Trophoblast cell (in vitro differentiated cells and primary cell): ENCODE measurements at regions not wholly inside any gene's neighbourhood (a gene's known extent, or its start where the extent isn't known, plus 50 kb on each side); places are given as distances from the start of the nearest gene placed in this dataset.

Source experiments
- DNase-seq, 2 donors: peaks; one replicate each; pipeline ENCODE4 v3.0.0-alpha.2; 2016
- H2AFZ ChIP-seq: 2 replicates; pipeline ENCODE4 v1.6.1; 2013; ENCODE audit warnings: low read length, moderate library complexity, mild to moderate bottlenecking; ENCODE audit not compliant: insufficient read depth, poor library complexity
- H2AK5ac ChIP-seq: 2 replicates; pipeline ENCODE4 v1.6.1; 2013; ENCODE audit warnings: mild to moderate bottlenecking, low read length
- H2BK120ac ChIP-seq: 2 replicates; pipeline ENCODE4 v1.6.1; 2013; ENCODE audit warnings: low read length, mild to moderate bottlenecking, moderate library complexity; ENCODE audit not compliant: insufficient read depth, poor library complexity
- H2BK12ac ChIP-seq: 2 replicates; pipeline ENCODE4 v1.6.1; 2013; ENCODE audit warnings: mild to moderate bottlenecking, low read length, moderate library complexity
- H2BK5ac ChIP-seq: 2 replicates; pipeline ENCODE4 v1.6.1; 2013; ENCODE audit warnings: low read length, low read depth, moderate library complexity, mild to moderate bottlenecking; ENCODE audit not compliant: poor library complexity
- H3K14ac ChIP-seq: 2 replicates; pipeline ENCODE4 v1.6.1; 2013; ENCODE audit warnings: mild to moderate bottlenecking, low read length
- H3K18ac ChIP-seq: 2 replicates; pipeline ENCODE4 v1.6.1; 2013; ENCODE audit warnings: mild to moderate bottlenecking, low read length
- H3K23ac ChIP-seq: 2 replicates; pipeline ENCODE4 v1.6.1; 2013; ENCODE audit warnings: low read length
- H3K27ac ChIP-seq: 2 replicates; pipeline ENCODE4 v1.5.1; 2013; ENCODE audit warnings: low read depth, mild to moderate bottlenecking, inconsistent platforms, low read length, moderate library complexity
- H3K27me3 ChIP-seq: 2 replicates; pipeline ENCODE4 v1.6.1; 2013; ENCODE audit warnings: inconsistent platforms, mild to moderate bottlenecking, low read length, moderate library complexity; ENCODE audit not compliant: insufficient read depth
- H3K36me3 ChIP-seq, 2 experiments: 1 replicate in 1 of 2; 2 replicates in 1 of 2; pipeline ENCODE4 v1.6.1; 2013; ENCODE audit warnings: low read length in 2 of 2, mild to moderate bottlenecking in 2 of 2, moderate library complexity in 1 of 2; ENCODE audit not compliant: insufficient read depth in 2 of 2, control insufficient read depth in 1 of 2
- H3K4ac ChIP-seq: 2 replicates; pipeline ENCODE4 v1.6.1; 2013; ENCODE audit warnings: low read depth, mild to moderate bottlenecking, low read length, moderate library complexity
- H3K4me1 ChIP-seq, 2 experiments: 1 replicate in 1 of 2; 2 replicates in 1 of 2; pipeline ENCODE4 v1.6.1; 2013; ENCODE audit warnings: low read length in 2 of 2, mild to moderate bottlenecking in 2 of 2, moderate library complexity in 1 of 2; ENCODE audit not compliant: insufficient read depth in 2 of 2, control insufficient read depth in 1 of 2
- H3K4me2 ChIP-seq: 2 replicates; pipeline ENCODE4 v1.6.1; 2013; ENCODE audit warnings: inconsistent platforms, mild to moderate bottlenecking, low read length, moderate library complexity
- H3K4me3 ChIP-seq: 2 replicates; pipeline ENCODE4 v1.5.1; 2013; ENCODE audit warnings: mild to moderate bottlenecking, low read depth, low read length, inconsistent platforms
- H3K79me1 ChIP-seq: one replicate; pipeline ENCODE4 v1.6.1; 2013; ENCODE audit warnings: low read length
- H3K79me2 ChIP-seq: 2 replicates; pipeline ENCODE4 v1.6.1; 2013; ENCODE audit warnings: low read length, mild to moderate bottlenecking; ENCODE audit not compliant: control insufficient read depth, insufficient read depth, poor library complexity
- H3K9ac ChIP-seq: 2 replicates; pipeline ENCODE4 v1.6.1; 2013; ENCODE audit warnings: mild to moderate bottlenecking, low read length
- H3K9me3 ChIP-seq: 2 replicates; pipeline ENCODE4 v1.6.1; 2013; ENCODE audit warnings: low read depth, mild to moderate bottlenecking, control low read depth, inconsistent platforms, low read length; ENCODE audit not compliant: insufficient read depth
- H4K12ac ChIP-seq: 2 replicates; pipeline ENCODE4 v1.6.1; 2013; ENCODE audit warnings: low read depth, mild to moderate bottlenecking, low read length, moderate library complexity
- H4K8ac ChIP-seq: 2 replicates; pipeline ENCODE4 v1.6.1; 2013; ENCODE audit warnings: low read depth, mild to moderate bottlenecking, low read length, moderate library complexity
- H4K91ac ChIP-seq: one replicate; pipeline ENCODE4 v1.6.1; 2013; ENCODE audit warnings: low read depth, mild to moderate bottlenecking, low read length, moderate library complexity
- WGBS: extraction: QIAGEN DNeasy Blood & Tissue Kit; methylation state at CpG from one replicate; pipeline ENCODE4 v1.1.7; 2013; ENCODE audit warnings: missing lambda C conversion rate; ENCODE audit not compliant: insufficient read length, insufficient coverage; ENCODE audit errors: extremely low coverage; 5-methylcytosine and 5-hydroxymethylcytosine counted together

DNA sequence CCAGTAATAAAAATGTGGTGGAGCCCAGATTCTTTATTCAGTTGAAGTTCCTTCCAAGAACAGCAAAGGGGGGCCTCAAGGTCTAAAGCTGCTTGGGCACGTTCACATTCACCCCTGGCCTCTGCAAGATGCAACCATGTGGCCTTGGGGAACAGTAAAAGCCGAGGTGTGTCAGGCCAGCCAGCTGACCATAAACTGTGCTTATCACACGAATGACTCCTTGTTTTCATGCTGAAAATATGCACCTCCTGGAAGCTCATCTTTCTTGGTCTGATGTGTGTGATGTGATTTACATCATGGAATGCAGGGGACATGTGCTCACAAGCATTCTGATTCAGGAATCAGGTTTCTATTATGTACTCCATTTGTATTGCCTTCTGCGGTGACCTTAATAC, 211.6 kb upstream of the MARCKS start:
- H2AK5ac ChIP-seq, result no peak overlapping the region
- DNase-seq, result peak; percentile 75 to 86

DNA sequence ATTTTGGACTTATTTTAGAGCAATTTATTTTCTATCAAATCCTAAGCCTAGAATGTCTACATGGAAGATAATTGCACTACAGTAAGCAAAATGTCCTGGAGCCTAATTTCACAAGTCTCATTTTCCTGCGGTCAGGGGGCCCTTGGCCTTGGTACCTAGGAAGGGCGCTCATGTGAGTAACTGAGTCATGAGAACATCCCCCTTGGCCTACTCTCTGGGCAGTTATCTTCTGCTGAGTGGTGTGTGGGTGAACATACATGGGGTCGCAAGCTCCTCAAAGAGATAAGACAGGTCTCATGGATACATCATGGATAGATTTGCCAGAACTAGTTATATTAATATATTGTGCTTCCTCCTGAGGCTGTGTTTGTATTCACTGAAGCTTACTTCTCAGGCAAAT, 211.2 kb upstream of the MARCKS start:
- Histone ChIP-seq H2BK12ac (no peak overlapping the region), H4K8ac (no peak overlapping the region), H3K27ac (no peak overlapping the region), H3K4me1 (peaks cover 5% of the 10 kb centered on the region in 2 experiments), H4K91ac (no peak overlapping the region), H2AFZ (no peak overlapping the region), H4K12ac (no peak overlapping the region), H3K27me3 (no peaks in the 10 kb centered on the region), H3K36me3 (no peaks in the 10 kb centered on the region), H3K4me3 (no peak overlapping the region), H3K18ac (no peak overlapping the region), H3K4me2 (no peak overlapping the region), H3K23ac (no peak overlapping the region), H3K79me1 (peaks cover 4% of the 10 kb centered on the region), H2AK5ac (no peak overlapping the region), H3K9me3 (no peaks in the 10 kb centered on the region), H3K14ac (no peak overlapping the region), H3K79me2 (no peaks in the 10 kb centered on the region), H2BK5ac (no peak overlapping the region), H3K4ac (no peak overlapping the region), H3K9ac (no peak overlapping the region), H2BK120ac (no peak overlapping the region)
- no peak for DNase-seq
- no CpG with 5 or more reads among the region's 3 CpGs for WGBS

More for the DNA sequence above, 211.6 kb upstream of the MARCKS start:
- Histone ChIP-seq H3K4me2 (no peak overlapping the region), H3K36me3 (no peaks in the 10 kb centered on the region), H2AFZ (no peak overlapping the region), H3K4me3 (no peak overlapping the region), H3K27me3 (no peaks in the 10 kb centered on the region), H4K12ac (no peak overlapping the region), H3K27ac (no peak overlapping the region), H3K79me2 (no peaks in the 10 kb centered on the region), H3K79me1 (peaks cover 4% of the 10 kb centered on the region), H3K9ac (no peak overlapping the region), H2BK12ac (no peak overlapping the region), H3K9me3 (no peaks in the 10 kb centered on the region), H4K91ac (no peak overlapping the region), H3K14ac (no peak overlapping the region), H3K4ac (no peak overlapping the region), H2BK5ac (no peak overlapping the region), H3K4me1 (peaks cover 5% of the 10 kb centered on the region in 2 experiments), H4K8ac (no peak overlapping the region), H3K23ac (no peak overlapping the region), H3K18ac (no peak overlapping the region), H2BK120ac (no peak overlapping the region)
- WGBS, result no CpG with 5 or more reads among the region's 4 CpGs

DNA sequence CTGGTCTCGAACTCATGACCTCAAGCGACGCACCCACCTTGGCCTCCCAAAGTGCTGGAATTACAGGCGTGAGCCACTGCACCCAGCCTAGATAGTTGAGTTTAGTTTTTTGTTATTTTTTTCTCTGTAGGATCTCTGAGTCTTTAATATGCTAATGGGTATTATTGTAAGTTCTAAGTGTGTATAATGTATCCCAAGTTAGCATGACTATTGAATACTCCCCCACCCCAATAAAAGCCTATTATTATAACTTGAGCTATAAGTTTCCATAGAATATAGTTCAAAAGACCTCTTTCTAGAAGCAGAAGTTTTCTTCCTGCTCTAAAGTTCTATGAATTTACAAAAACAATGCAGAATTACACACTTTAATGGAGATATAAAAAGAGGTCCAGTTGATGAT, 210.4 kb upstream of the MARCKS start:
- no CpG with 5 or more reads among the region's 4 CpGs for WGBS
- no peaks in the 10 kb centered on the region for H3K79me2 ChIP-seq

DNA sequence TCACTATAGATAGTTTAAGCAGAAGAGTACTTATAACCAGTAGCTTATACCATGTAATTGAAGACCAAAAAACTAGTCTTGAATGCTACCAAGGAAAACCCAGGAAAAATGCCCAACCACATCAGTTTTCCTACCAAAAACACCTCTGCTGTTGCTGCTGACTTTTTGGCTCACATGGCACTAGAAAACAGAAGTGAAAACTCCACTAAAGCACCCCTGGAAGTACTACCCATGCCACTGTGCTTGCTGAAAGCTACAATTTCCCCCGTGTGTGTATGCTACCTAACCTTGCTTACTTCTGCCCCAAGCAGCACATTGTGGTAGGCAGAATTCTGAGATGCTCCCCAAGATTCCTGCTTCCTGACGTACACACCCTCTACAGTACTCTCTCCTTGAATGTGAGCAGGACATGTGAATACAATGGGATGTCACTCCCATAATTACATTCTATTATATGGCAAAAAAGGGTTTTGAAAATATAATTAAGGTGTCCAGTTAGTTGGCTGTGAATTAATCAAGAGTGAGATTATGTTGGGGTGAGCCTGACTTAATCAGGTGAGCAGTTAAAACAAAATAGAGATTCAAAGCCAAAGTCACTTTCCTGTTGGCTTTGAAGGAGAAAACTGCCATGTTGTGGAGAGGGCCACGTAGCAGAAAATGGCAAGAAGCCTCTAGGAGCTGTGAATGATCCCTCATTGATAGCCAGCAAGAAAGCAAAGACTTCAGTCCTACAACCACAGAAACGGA, 209.8 kb upstream of the MARCKS start:
- H3K9me3 ChIP-seq, result no peaks in the 10 kb centered on the region
- H3K23ac ChIP-seq, result no peak overlapping the region
- no peaks in the 10 kb centered on the region for H3K79me2 ChIP-seq
- no peak overlapping the region for H2BK12ac ChIP-seq
- H3K4me3 ChIP-seq, result no peak overlapping the region
- peaks cover 5% of the 10 kb centered on the region in 2 experiments for H3K4me1 ChIP-seq
- no peak overlapping the region for H2AFZ ChIP-seq
- H2BK5ac ChIP-seq, result no peak overlapping the region
- H3K27me3 ChIP-seq, result no peaks in the 10 kb centered on the region
- DNase-seq, result no peak
- no peak overlapping the region for H3K18ac ChIP-seq
- no peak overlapping the region for H4K12ac ChIP-seq
- peaks cover 4% of the 10 kb centered on the region for H3K79me1 ChIP-seq
- no peak overlapping the region for H3K4ac ChIP-seq
- no peak overlapping the region for H2BK120ac ChIP-seq
- H3K14ac ChIP-seq, result no peak overlapping the region
- H3K36me3 ChIP-seq, result no peaks in the 10 kb centered on the region
- H2AK5ac ChIP-seq, result no peak overlapping the region
- no CpG with 5 or more reads among the region's 4 CpGs for WGBS
- no peak overlapping the region for H4K8ac ChIP-seq
- H3K9ac ChIP-seq, result no peak overlapping the region
- H4K91ac ChIP-seq, result peak overlapping the region; percentile 13
- no peak overlapping the region for H3K4me2 ChIP-seq
- no peak overlapping the region for H3K27ac ChIP-seq

More for the DNA sequence above, 210.4 kb upstream of the MARCKS start:
- H2BK120ac ChIP-seq, result no peak overlapping the region
- H4K91ac ChIP-seq, result no peak overlapping the region
- no peak overlapping the region for H3K23ac ChIP-seq
- H3K18ac ChIP-seq, result no peak overlapping the region
- no peak overlapping the region for H3K9ac ChIP-seq
- peaks cover 5% of the 10 kb centered on the region in 2 experiments for H3K4me1 ChIP-seq
- H3K36me3 ChIP-seq, result no peaks in the 10 kb centered on the region
- H2AK5ac ChIP-seq, result no peak overlapping the region
- H3K79me1 ChIP-seq, result peaks cover 4% of the 10 kb centered on the region
- no peak overlapping the region for H3K14ac ChIP-seq
- no peaks in the 10 kb centered on the region for H3K9me3 ChIP-seq
- H3K4me3 ChIP-seq, result no peak overlapping the region
- H4K8ac ChIP-seq, result no peak overlapping the region
- no peak overlapping the region for H2AFZ ChIP-seq
- H4K12ac ChIP-seq, result no peak overlapping the region
- no peaks in the 10 kb centered on the region for H3K27me3 ChIP-seq
- H2BK12ac ChIP-seq, result no peak overlapping the region
- no peak overlapping the region for H3K27ac ChIP-seq
- H3K4ac ChIP-seq, result no peak overlapping the region
- H3K4me2 ChIP-seq, result no peak overlapping the region
- DNase-seq, result no peak
- no peak overlapping the region for H2BK5ac ChIP-seq
